GM12873 (cell line): ENCODE measurements at regions not wholly inside any gene's neighbourhood (a gene's known extent, or its start where the extent isn't known, plus 50 kb on each side); places are given as distances from the start of the nearest gene placed in this dataset.

ENCODE experiments used
- TF ChIP-seq, protein P1 (sequence below): IDR thresholded peaks from 2 replicates; pipeline ENCODE4 v1.5.1; 2012; ENCODE audit warnings: low read depth, mild to moderate bottlenecking, moderate library complexity, low read length, control low read depth; ENCODE audit not compliant: insufficient read depth; ENCODE audit errors: missing control alignments

DNA sequence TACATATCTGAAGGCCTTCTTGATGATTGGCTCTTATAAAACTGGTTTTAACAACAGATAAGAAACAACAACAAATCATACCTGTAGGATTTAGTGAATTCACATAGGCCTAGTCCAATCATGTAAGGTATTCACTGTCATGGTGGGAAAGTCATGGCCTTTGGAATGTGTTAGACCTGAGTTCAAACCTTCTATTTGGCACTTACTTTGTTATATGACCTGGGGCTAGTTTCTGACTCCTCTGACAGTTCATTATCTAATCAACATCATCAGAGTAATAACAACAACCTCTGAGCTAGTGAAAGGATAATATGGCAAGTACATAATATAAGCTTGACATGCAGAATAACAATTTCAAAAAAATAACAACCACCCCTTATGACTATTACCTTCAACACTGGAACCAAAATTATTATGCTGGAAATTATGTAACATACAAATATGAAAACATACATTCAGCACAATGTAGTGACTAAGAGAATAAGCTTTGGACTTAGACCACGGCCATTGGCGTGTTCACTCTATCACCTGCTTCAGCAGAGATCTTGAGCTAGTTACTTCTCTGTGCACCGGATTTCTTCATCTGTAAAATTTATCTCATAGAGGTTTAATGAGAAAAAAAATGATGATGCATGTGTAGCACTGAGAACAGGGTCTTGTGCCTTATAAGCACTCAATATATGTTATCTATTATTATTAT, 597.6 kb downstream of the LMO4 start:
- TF ChIP-seq, protein P1, sequence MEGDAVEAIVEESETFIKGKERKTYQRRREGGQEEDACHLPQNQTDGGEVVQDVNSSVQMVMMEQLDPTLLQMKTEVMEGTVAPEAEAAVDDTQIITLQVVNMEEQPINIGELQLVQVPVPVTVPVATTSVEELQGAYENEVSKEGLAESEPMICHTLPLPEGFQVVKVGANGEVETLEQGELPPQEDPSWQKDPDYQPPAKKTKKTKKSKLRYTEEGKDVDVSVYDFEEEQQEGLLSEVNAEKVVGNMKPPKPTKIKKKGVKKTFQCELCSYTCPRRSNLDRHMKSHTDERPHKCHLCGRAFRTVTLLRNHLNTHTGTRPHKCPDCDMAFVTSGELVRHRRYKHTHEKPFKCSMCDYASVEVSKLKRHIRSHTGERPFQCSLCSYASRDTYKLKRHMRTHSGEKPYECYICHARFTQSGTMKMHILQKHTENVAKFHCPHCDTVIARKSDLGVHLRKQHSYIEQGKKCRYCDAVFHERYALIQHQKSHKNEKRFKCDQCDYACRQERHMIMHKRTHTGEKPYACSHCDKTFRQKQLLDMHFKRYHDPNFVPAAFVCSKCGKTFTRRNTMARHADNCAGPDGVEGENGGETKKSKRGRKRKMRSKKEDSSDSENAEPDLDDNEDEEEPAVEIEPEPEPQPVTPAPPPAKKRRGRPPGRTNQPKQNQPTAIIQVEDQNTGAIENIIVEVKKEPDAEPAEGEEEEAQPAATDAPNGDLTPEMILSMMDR, result no peak

- TF ChIP-seq, protein P1, result no peak
These were observed 598.2 kb downstream of the LMO4 start for GRCh38 chr1:87926921-87927320.

GRCh38 chr1:87927391-87928280, 599.0 kb downstream of the LMO4 start:
- TF ChIP-seq, protein P1, result no peak

- TF ChIP-seq, protein P1, result no peak
These were observed 599.9 kb downstream of the LMO4 start for GRCh38 chr1:87928623-87929022.

GRCh38 chr1:87929906-87930305, 601.2 kb downstream of the LMO4 start:
- TF ChIP-seq, protein P1, result no peak

DNA sequence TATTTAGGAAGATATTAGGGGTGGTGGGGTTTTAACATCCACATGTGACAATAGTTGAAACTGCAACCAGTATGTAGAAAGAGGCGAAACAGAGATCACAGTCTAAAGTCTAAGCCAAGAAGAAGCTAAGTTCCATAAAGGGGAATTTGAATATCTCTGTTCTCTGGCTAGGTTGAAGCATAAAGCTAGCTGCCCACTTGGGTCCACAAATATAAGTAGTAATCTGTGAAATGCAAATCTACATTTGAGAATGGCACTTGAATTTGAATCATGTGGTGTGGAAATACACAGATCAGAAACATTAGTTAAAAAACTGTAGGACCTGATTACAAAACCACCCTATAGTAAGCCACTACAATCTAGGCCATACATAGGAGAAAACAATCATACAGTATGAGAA, 602.1 kb downstream of the LMO4 start:
- TF ChIP-seq, protein P1, result no peak

- TF ChIP-seq, protein P1, result no peak
These were observed 604.5 kb downstream of the LMO4 start for GRCh38 chr1:87933171-87933570.
